Suprapubic skin (tissue), 4 donors: ENCODE measurements at regions not wholly inside any gene's neighbourhood (a gene's known extent, or its start where the extent isn't known, plus 50 kb on each side); places are given as distances from the start of the nearest gene placed in this dataset.

Experiments used
- CTCF ChIP-seq, 2 donors: fragments of 200-600 bp in 1 of 2; fragments of 450-650 bp in 1 of 2; sonication (generic) in 1 of 2; IDR thresholded peaks; one replicate each; pipeline ENCODE4 v1.5.1; 2016 to 2019; ENCODE audit warnings: antibody characterized with exemption in 2 of 2, mild to moderate bottlenecking in 1 of 2, moderate library complexity in 1 of 2
- POLR2A ChIP-seq, 2 donors: fragments of 450-650 bp; IDR thresholded peaks; one replicate each; pipeline ENCODE4 v1.6.1; 2017; ENCODE audit warnings: antibody characterized with exemption in 2 of 2, mild to moderate bottlenecking in 2 of 2, moderate library complexity in 2 of 2
- POLR2AphosphoS5 ChIP-seq, 3 donors: sonication (generic); formaldehyde crosslinking; IDR thresholded peaks; one replicate each; pipeline ENCODE4 v1.6.1; 2017; ENCODE audit warnings: antibody characterized with exemption in 3 of 3

- TF ChIP-seq CTCF (IDR thresholded peaks at IDR 0.05) (no peak), POLR2A (IDR thresholded peaks at IDR 0.05) (no peak), POLR2AphosphoS5 (IDR thresholded peaks at IDR 0.05) (no peak)
These were observed 91.7 kb downstream of the MATN1 start for GRCh38 chr1:30631700-30632099.
